Retinal pigment epithelial cell (primary cell): ENCODE measurements at regions not wholly inside any gene's neighbourhood (a gene's known extent, or its start where the extent isn't known, plus 50 kb on each side); places are given as distances from the start of the nearest gene placed in this dataset.

Source experiments
- DNase-seq: peaks from one replicate; pipeline ENCODE4 v3.0.0-alpha.2; 2010; ENCODE audit warnings: low read depth
- H3K4me3 ChIP-seq: 2 replicates; pipeline ENCODE4 v1.5.1; 2011; ENCODE audit warnings: mild to moderate bottlenecking, low read length, control low read depth, moderate library complexity
- CTCF ChIP-seq: conservative IDR thresholded peaks from 2 replicates; pipeline ENCODE4 v1.5.1; 2011; ENCODE audit warnings: low read depth, low read length, control low read depth, inconsistent platforms

- DNase-seq: peak; percentile 87
- no peak for TF ChIP-seq CTCF
- H3K4me3 ChIP-seq: no peak overlapping the region
Observed at GRCh38 chr13:73274147-73274546, 215.3 kb downstream of the KLF5 start.

- TF ChIP-seq CTCF: no peak
- DNase-seq: peak; percentile 96
- no peak overlapping the region for H3K4me3 ChIP-seq
Observed at GRCh38 chr13:73273745-73274144, 214.9 kb downstream of the KLF5 start.

- DNase-seq: no peak
- TF ChIP-seq CTCF: no peak
Observed at GRCh38 chr13:73273276-73273675, 214.5 kb downstream of the KLF5 start.

GRCh38 chr13:73272831-73273230 lies 214.0 kb downstream of the KLF5 start:
- no peak for DNase-seq
- no peak overlapping the region for H3K4me3 ChIP-seq
- no peak for TF ChIP-seq CTCF

More at GRCh38 chr13:73273276-73273675, 214.5 kb downstream of the KLF5 start:
- H3K4me3 ChIP-seq: no peak overlapping the region

- no peak for TF ChIP-seq CTCF
- H3K4me3 ChIP-seq: no peak overlapping the region
- DNase-seq: no peak
Observed at GRCh38 chr13:73268306-73268705, 209.5 kb downstream of the KLF5 start.

GRCh38 chr13:73266640-73267180 lies 207.9 kb downstream of the KLF5 start:
- no peak overlapping the region for H3K4me3 ChIP-seq
- DNase-seq: no peak
- TF ChIP-seq CTCF: no peak

GRCh38 chr13:73262862-73263627 lies 204.2 kb downstream of the KLF5 start:
- no peak for TF ChIP-seq CTCF
- no peak for DNase-seq
- H3K4me3 ChIP-seq: no peak overlapping the region
